ENCODE measurements at regions not wholly inside any gene's neighbourhood (a gene's known extent, or its start where the extent isn't known, plus 50 kb on each side); places are given as distances from the start of the nearest gene placed in this dataset.
"Not testable (repeated sequence)": the region's sequence is repeated elsewhere in the genome, so short reads cannot be mapped to it uniquely, and the experiment has no call there.

- DNase-seq, result no peak
Measured at GRCh38 chr12:113555226-113555625, 83.6 kb upstream of the LHX5 start.

- no peak for DNase-seq
Measured at GRCh38 chr12:113552760-113553159, 81.1 kb upstream of the LHX5 start.

GRCh38 chr12:113551563-113551962, 79.9 kb upstream of the LHX5 start:
- no peak for DNase-seq

- DNase-seq, result no peak
Measured at GRCh38 chr12:113548467-113548866, 76.8 kb upstream of the LHX5 start.

- DNase-seq, result no peak
Measured at GRCh38 chr12:113546916-113547863, 75.5 kb upstream of the LHX5 start.

- no peak for DNase-seq
Measured at GRCh38 chr12:113537751-113538087, 66.0 kb upstream of the LHX5 start.

- no peak for DNase-seq
Measured at GRCh38 chr12:113537046-113537750, 65.5 kb upstream of the LHX5 start.

- no peak for DNase-seq
Measured at GRCh38 chr12:113535100-113535499, 63.4 kb upstream of the LHX5 start.

- no peak for DNase-seq
Measured at GRCh38 chr12:113534555-113534954, 62.9 kb upstream of the LHX5 start.

GRCh38 chr12:113533842-113534375, 62.2 kb upstream of the LHX5 start:
- DNase-seq, result no peak

- no peak for DNase-seq
Measured at GRCh38 chr12:113532292-113532691, 60.6 kb upstream of the LHX5 start.

GRCh38 chr12:113531073-113531472, 59.4 kb upstream of the LHX5 start:
- not testable (repeated sequence) for DNase-seq

GRCh38 chr12:113528606-113529293, 57.1 kb upstream of the LHX5 start:
- no peak for DNase-seq

- DNase-seq, result no peak
Measured at GRCh38 chr12:113525066-113525465, 53.4 kb upstream of the LHX5 start.

GRCh38 chr12:113524495-113524894, 52.8 kb upstream of the LHX5 start:
- no peak for DNase-seq

- DNase-seq, result no peak
Measured at GRCh38 chr12:113521708-113522107, 50.0 kb upstream of the LHX5 start.
